ENCODE measurements at regions not wholly inside any gene's neighbourhood (a gene's known extent, or its start where the extent isn't known, plus 50 kb on each side); places are given as distances from the start of the nearest gene placed in this dataset.

DNA sequence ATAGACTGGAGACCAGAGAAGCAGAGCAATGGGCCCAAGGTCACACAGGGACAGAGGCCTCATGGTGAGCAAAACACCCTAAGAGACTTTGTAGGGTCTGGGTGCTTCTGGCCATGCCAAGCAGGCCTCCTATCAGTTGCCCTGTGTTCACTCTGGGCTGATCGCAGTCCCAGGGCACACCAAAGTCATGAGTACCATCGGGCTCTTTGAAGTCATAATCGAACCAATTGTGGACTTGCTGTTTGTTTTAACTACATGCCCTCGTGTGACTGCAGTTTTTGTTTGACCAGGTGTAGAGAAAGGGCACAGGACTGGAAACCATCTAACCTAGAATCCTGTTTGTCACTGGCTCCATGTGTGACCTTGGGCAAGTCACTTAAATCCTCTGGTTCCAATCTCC is 172.5 kb upstream of the CPEB2 start:
- no peak for DNase-seq

DNA sequence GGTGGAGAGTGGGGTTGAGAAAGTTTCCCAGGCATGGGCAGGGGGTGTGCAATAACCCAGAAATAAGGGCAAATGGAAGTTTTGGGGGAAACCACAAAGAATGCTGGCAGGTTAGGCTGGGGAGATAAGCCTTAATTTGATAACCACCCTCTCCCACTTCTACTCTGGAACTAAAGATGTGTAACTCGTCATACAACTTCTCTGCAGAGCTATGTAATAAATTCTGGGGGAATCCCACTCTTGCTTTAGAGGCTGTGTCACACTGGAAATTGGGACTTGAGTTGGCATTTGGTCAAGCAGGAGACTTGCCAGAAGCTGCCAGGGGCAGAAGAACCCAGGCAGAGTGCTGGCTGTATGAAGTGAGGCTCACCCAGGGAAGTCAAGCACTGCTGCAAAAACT is 170.9 kb upstream of the CPEB2 start:
- no peak for DNase-seq

DNA sequence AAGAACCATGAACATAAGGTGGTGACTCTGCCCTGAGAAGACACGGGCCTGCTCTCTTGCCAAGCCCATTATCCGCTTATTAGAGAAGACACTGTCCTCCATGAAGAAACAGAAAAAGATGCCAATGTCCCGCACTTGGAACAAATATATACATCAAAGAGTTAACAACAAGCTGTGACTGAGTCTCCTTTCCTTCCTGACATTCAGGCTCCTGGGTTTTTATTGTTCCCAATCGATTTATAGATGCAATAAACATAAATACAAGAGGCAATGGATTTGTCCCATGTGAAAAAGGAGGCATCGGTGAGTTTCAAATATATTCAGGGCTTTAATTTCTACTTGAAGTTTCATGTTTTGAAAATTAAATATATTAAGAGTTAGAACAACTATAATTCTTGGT is 169.2 kb upstream of the CPEB2 start:
- DNase-seq = no peak

DNA sequence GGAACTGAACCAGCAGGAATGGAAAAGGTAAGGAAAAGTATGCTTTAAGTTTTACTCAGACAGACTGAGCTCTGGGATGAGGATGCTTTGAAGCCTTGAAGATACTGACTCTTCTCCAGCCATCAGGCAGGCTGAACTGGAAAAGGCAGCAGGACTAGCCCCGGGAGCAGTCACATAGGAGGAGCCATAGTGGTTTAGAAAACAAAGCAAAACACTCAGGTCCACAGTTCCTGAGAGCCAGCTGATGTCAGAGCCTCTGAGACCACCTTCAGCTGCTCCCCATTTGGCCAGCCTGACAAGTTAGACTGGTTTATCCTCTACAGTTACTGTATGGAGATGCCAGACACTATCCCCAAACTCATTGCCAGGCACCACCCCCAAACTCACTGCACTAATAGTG is 167.9 kb upstream of the CPEB2 start:
- no peak for DNase-seq

DNA sequence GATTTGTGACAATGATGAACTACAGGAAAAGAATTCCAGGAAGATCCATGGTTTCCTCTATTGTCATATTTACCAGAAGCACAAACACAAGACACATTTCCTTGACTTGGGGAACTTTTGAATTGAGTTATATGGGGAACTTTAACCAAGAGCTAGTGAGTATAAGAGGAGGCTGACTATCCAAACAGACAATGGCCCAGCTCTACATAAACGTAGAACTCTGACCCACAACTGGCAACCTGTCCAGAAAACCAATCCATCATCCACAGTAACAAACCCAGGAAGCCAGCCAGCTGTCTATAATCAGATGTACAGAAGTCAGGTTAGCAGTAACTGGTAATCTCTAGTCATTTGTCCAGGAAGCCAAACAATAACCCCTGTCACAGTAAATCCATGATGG is 167.0 kb upstream of the CPEB2 start:
- DNase-seq = no peak

DNA sequence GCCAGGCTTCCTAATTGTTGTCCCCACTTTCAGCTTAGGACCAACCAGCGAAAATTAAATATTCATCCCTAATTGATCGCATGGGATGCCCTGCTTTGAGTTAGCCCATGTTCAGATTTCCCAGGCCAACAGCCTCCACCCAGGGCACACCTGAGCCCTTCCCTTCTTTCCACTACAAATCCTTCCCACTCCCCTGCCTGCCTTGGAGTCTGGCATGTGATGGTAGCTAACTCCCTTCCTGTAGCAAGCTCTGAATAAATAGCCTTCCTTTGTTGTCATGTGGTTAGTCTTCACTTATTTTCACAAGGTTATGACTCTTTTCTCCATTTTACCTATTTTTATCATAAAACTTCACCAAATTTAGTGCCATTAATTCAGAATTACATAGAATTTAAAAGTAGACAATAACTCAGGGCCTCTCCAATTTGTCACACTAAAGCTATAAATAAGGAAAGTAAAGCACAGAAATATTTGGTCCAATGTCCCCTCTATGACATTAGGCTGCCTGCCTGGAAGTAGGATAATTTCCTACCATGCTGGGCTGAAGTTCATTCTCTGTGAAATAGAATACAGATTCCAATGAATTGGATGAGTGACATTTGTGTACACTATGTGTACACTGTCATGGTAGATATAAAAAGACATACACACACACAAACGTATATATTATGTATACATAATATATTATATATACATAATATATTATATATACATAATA is 166.4 kb upstream of the CPEB2 start:
- DNase-seq = no peak

DNA sequence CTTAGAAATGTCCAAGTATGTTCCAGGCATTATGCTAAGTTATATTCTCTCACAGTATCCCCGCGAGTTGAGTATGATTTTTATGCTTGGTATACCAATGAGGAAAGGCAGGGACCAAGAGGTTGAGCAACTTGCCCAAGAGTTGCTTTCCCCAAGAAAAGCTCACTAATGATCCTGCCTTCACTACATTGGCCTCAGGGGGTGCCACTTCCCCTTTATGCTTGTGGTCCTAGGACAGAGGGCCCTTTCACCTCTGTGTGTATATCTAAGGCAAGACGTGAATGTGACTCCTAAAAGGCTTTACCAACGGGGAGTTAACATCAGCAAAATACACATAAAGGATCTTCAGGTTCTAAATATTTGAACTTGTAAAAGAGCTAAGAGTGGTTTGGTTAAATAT is 164.4 kb upstream of the CPEB2 start:
- DNase-seq = no peak

DNA sequence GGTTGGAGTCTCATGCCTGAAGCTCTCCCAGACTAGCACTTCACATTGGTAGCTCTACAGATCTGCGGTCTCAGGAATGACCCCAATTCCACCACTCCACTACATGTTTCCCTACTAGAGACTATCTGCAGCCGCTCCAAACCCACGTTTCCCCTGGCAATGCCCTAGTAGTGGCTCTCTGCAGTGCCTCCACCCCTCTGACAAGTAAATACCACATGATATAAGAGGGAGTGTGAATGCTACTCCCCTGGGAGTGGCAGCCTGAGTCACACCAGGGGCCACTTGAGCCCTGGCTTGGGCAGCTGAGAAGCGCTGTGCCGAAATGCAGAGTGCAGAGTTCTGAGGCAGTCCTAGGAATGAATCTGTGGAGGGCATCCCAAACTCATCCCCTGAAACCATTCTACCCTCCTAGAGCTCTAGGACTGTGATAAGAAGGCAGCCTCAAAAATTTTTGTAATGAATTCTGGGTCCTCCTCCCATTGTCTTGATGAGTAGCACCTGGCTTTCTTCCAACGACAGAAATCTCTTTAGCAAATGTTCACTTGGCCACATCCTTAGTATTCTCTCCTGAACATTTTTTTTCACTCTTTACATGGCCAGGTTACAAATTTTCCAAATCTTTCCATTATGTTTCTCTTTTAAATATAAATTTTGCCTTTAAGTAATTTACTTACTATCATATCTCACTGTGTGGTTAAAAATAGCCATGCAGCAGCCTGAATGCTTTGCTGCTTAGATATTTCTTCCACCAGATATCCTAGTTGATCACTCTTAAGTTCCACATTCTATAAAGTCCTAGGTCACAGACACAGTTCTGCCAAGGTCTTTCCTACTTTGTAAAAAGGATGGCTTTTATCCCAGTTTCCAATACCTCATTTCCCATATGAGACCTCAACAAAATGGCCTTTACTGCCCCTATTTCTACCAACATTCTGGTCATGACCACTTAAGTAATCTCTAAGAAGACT is 160.2 kb upstream of the CPEB2 start:
- peak; percentile 70 for DNase-seq

DNA sequence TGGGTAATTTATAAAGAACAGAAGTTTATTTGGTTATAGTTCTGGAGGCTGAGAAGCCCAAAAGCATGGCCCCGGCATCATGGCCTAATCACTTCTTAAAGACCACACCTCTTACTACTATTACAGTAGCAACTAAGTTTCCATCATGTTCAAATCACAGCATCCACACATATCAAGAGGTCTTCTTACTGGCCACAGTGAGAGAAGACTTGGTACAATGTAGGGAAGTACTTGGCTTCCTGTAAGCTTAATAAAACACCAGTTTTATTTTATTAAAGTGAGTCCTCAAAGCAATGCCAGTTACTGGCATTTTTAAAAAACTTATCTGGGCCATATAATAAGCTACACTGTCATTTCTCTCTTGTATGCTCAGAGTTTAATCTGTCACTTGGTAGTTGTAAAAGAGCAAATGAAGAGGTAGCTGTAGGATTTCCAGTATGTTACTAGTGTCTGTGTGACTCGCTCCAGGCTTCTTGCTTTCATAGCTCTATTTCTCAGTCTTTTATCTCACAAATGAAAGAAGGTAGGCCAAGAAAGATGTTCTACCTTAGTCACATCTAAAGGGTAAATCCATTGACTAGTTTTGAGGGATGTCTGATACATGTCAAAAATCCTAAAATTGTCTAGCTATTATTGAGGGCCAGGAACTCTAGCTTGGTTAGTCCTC is 159.2 kb upstream of the CPEB2 start:
- DNase-seq = no peak

DNA sequence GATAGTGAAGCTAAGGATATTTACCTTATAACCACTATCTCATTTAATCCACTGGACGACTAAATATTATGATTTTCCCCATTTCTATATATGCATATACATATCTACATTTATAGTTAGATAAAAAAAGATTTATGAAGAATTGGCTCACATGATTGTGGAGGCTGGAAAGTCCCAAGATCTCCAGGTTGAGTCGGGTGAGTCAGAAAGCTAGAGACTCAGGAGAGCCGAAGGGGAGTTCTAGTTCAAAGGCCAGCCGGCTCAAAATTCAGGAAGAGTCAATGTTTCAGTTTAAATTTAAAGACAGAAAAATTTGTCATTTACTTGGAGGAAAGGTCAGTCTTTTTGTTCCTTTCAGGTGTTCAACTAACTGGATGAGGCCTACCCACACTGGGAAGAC is 158.2 kb upstream of the CPEB2 start:
- DNase-seq = no peak

DNA sequence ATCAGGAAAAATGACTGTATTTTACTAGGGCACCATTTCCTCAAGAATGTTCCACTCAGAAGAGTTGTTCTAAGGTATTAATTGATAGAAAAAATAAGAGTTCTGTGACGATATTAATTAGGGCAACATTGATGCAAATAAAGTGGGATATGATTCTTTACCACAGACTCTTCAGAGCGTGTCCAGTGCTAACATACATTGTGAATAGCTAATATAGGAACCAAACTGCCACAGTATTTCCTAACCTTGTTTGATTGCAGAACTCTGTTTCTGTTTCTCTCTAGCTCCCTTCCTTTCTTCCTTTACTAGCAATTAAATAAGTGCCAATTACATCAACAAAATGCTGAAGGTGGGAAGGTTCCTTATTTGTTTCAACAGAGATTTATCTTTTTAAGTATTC is 154.1 kb upstream of the CPEB2 start:
- no peak for DNase-seq

DNA sequence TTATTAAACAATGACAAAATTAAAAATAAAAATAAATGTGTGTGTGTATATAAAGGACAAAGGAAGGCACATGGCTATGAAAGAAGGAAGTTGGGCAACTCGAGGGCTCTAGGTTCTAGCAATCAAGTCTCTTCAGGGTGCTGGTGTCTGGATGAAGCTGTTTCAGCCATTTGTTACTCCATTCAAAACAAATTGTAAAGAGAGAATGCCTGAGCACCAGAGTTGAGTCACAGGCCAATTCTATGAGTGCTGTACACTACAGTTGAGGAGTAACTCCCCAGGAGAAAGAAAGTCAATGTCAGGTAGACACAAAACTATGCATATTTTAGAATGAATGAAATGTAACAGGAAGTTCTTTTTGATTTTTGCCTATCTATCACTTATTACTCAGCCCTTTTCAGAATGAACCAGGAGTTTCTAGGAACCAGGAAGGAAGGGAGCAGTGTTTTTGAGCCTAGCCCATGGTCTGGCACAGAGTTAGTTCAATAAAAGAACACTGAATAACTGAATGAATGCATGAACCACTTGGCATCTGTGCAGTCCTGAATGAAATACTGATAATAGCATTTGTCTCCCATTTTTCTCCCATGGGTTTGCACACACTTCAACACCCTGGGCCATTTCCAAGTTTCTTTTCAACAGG is 151.7 kb upstream of the CPEB2 start:
- DNase-seq = no peak

DNA sequence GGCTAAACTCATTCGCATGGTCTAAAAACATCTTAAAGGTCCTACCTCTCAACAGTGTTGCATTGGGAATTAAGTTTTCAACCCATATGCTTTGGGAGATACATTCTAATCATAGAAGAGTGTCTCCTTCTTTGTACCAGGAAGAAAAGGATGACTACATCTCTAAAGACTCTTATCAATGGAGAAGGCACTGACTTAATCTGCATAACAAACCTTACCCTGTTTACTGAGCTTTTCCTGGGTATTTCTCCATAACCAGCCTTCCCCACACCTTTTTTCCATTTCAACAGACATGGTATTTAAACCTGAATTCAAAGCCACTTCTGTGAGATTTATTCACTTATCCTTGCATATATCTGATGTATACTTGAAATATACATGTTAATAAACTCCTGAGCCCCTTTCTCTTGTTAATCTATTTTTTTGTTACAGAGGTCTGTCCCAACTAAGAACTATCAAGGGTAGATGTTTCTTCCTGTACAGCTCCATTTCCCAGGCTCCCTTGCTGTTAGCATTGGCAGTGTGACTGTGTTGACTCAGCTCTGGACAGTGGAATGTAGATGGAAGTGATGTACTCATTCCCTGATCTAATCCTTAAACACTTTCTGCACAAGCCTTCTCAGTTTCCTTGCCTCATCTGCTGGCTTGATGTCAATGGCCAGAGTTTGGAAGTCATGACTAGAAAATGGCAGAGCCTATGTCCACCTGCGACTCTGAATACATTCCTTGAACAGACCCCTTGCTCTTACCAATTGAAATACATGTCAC is 148.9 kb upstream of the CPEB2 start:
- no peak for DNase-seq

DNA sequence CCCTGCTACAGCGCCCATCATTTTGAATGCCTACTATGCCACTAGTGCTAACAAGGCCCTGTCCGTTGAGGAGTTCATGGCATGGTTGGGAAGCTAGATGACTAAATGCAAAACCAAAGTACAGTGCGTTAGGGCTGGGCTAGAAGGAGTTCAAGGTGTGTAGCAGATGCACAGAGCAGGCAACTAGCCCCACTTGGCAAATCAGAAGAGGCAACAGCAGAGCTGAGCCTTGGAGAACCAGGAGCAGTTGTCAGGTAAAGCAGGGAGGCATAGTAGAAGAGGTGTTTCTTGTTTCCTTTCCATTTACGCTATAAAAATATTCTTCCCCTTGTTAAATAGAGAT is 146.6 kb upstream of the CPEB2 start:
- DNase-seq = no peak

DNA sequence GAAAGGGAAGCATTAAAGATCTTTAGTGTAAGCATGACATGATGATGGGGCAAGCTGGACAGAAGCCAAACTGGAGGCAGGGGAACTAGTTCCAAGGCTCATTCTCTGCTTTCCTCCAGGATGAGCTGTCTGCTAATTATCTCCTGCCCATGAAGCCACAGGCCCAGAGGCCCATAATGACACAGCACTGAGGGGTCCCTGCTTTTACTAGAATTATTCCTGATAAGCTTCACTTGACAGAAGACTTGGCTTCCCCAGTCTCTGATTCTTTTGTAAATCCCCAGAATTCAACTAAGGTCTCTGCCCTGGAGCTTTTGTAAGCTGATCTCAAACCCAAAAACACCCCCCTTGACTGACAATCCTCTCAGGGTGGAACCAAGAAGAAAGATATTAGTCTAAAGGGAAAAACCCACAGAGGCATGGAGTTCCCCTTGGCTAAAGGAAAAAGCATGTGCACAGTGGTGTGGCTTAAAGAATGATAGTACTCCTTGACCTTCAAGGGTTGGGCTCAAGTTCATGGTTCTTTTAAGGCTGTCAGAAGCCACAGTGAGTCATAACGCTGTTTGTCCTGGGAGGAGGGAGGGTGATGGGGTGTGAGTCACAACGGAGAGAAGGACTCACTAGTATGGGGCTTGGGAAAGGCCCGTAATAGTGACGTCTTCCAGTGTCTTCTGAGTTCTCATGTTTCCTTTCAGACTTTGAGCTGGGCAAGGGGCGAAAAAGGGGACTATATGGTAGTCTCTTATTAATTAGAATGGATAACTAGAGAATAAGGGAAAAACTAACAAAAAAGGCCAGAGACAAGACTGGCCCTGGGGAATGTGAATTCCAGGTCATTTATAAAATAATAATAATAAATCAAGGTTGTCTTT is 146.0 kb upstream of the CPEB2 start:
- no peak for DNase-seq

DNA sequence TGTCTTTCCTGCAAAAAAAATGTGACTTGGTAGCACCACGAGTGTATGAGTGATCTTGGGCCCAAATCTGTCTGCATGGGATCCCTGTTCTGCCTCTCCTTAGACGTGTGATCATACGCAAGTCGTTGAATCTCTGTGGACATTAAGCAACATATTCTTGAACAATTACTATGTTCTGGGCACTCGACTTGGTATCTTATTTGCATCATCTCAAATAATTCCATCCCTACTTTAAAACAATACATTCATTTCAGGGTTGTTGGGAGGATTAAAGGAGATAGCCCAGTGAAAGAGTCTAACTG is 145.4 kb upstream of the CPEB2 start:
- no peak for DNase-seq

DNA sequence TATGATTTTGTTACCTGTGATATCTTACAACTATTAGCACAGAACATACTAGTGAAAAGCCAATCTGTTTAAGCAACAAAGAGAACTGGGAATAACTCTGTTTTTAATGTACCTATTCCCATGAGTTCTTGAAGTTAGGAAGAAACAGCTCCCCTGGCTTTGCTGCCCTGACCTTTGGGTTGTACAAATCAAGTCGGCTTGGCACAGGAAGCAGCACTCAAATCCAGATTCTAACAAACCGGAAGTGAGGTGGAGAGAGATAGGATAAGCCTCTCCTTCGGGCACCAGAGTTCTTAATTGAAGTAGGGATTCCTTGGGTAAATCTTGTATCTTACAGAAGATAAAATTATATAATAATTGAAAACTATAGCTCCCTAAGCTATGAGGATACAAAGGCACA is 144.8 kb upstream of the CPEB2 start:
- no peak for DNase-seq

DNA sequence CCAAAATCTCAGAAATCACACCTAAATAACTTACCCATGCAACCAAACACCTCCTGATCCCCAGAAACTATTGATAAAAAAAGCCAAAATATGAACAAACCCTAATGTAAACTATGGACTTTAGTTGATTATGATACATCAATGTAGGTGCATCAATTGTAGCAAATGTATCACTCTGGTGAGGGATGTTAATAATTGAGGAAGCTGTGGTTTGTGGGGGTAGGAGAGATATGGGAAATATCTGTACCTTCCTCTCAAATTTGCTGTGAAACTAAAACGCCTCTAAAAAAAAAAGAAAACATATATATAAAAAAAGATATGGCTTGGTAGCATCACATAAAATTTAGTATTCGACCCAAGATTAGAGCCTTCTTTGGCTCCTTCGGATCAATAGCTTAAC is 144.3 kb upstream of the CPEB2 start:
- no peak for DNase-seq

DNA sequence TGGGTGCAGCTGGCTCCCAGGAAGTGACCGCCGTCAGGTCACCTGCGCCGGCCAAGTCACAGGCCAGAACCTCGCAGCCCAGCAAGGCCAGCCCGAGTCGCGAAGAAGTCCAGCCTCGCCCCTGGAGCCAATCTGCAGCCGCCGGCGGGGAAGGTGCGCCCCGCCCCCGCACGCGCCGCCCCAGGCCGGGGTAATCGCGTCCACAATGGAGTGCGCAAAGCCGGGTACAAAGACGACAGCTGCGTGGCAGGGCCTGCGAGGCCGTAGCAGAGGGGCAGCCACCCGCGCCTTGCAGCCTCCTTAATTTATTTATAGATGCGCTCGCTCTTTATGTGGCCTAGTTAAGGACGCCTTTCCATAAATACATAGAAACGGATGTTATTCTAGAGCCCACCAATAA is 139.4 kb upstream of the CPEB2 start:
- DNase-seq = no peak

DNA sequence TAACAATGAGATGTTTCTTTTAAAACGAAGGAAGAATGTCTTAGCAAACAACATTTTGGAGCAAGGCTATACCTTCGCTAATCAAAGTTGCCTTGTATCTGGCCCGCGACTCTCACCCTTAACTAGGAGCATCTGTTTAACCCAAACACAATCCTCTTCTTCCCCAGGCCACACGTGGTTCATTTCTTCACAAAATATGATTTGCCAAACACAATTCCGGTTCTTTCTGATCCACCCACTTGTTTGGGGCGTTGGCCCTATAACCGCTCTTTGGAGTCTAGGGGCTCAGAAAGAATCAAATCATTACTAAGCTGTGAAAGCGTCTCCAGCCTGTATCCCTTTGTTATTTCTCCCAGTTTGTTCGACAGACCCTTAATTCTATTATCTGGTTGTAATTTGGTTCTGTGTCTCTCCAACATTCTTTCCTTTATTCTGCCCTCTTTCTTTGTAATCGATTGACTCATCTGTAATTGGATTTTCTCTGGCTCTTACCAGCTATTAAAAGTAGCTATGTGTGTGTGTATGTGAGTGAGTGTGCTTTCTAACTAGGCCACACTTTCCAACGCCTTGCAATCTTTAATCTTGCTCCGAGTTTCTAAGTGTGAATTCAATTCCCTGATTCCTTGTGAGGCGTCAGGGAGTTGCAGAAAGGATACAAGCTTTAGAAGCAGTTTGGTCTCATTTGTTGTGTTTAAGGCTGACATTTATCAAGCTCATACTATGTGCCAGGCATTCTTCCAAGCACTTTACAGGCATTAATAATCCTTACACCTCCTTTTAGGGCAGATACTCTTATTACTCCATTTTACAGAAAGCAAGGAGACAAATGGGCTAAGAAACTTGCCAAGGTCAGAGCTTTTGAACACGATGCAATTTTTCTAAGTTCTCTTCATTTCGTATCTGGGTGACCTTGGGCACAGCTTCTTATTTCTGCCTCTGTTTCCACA is 138.6 kb upstream of the CPEB2 start:
- DNase-seq = no peak

Data from NCI-H187 treated with DMSO at 0.1 percent for 48 hours (cell line).